Neural progenitor cell (in vitro differentiated cells): ENCODE measurements at regions not wholly inside any gene's neighbourhood (a gene's known extent, or its start where the extent isn't known, plus 50 kb on each side); places are given as distances from the start of the nearest gene placed in this dataset.

Experiments
- CTCF ChIP-seq: fragments of 200-600 bp; sonication (generic); IDR thresholded peaks from 2 replicates; pipeline ENCODE4 v1.5.1; 2017; ENCODE audit warnings: antibody characterized with exemption, mild to moderate bottlenecking
- EZH2 ChIP-seq: fragments of 200-600 bp; sonication (generic); IDR thresholded peaks from 2 replicates; pipeline ENCODE4 v1.6.1; 2017; ENCODE audit warnings: antibody characterized with exemption, mild to moderate bottlenecking, moderate library complexity

GRCh38 chr9:68595868-68596267, 55.2 kb upstream of the TMEM252 start:
- TF ChIP-seq EZH2, result no peak
- TF ChIP-seq CTCF, result no peak
